ENCODE measurements at regions not wholly inside any gene's neighbourhood (a gene's known extent, or its start where the extent isn't known, plus 50 kb on each side); places are given as distances from the start of the nearest gene placed in this dataset.

- TF ChIP-seq CTCF (IDR thresholded peaks at IDR 0.05; ENCODE audit: low read depth, low read length): no peak
- TF ChIP-seq MYC (IDR thresholded peaks at IDR 0.05; ENCODE audit: low read depth, low read length): no peak
- TF ChIP-seq MAX (IDR thresholded peaks at IDR 0.05; ENCODE audit: low read depth, low read length): no peak
Measured at GRCh38 chr6:115575285-115575684, 485.4 kb downstream of the FRK start.

Data from NB4 (cell line).